Omental fat pad (tissue), 3 donors: ENCODE measurements at regions not wholly inside any gene's neighbourhood (a gene's known extent, or its start where the extent isn't known, plus 50 kb on each side); places are given as distances from the start of the nearest gene placed in this dataset.

Source experiments
- ATAC-seq: fragments of 150-250 bp; one replicate; pipeline ENCODE4 v1.9.1; 2016; ENCODE audit warnings: mild to moderate bottlenecking, moderate library complexity; ENCODE audit not compliant: low FRiP score
- DNase-seq: peaks from one replicate; pipeline ENCODE4 v3.0.0-alpha.2; 2019; ENCODE audit warnings: low spot score
- CTCF ChIP-seq, 3 donors: fragments of 450-650 bp; IDR thresholded peaks; one replicate each; pipeline ENCODE4 v1.5.1; 2016 to 2017; ENCODE audit warnings: antibody characterized with exemption in 3 of 3, mild to moderate bottlenecking in 3 of 3, moderate library complexity in 2 of 3

GRCh38 chr10:78162853-78163252, 129.2 kb downstream of the RPS24 start:
- no peak for TF ChIP-seq CTCF (IDR thresholded peaks at IDR 0.05)
- ATAC-seq (no peak), DNase-seq (no peak)

GRCh38 chr10:78164702-78165101, 131.0 kb downstream of the RPS24 start:
- no peak for TF ChIP-seq CTCF (IDR thresholded peaks at IDR 0.05)
- ATAC-seq (no peak), DNase-seq (no peak)

- no peak for ATAC-seq
- TF ChIP-seq CTCF (IDR thresholded peaks at IDR 0.05), result no peak
- no peak for DNase-seq
These were observed 131.5 kb downstream of the RPS24 start for GRCh38 chr10:78165172-78165571.

- TF ChIP-seq CTCF (IDR thresholded peaks at IDR 0.05), result no peak
- ATAC-seq, result no peak
These were observed 132.0 kb downstream of the RPS24 start for GRCh38 chr10:78165617-78166016.

GRCh38 chr10:78166261-78166660, 132.6 kb downstream of the RPS24 start:
- no peak for ATAC-seq
- TF ChIP-seq CTCF (IDR thresholded peaks at IDR 0.05), result no peak
- no peak for DNase-seq

More at GRCh38 chr10:78165617-78166016, 132.0 kb downstream of the RPS24 start:
- DNase-seq, result no peak

GRCh38 chr10:78169214-78169613, 135.6 kb downstream of the RPS24 start:
- TF ChIP-seq CTCF (IDR thresholded peaks at IDR 0.05), result no peak
- DNase-seq (no peak), ATAC-seq (no peak)

- no peak for ATAC-seq
- no peak for TF ChIP-seq CTCF (IDR thresholded peaks at IDR 0.05)
- no peak for DNase-seq
These were observed 136.4 kb downstream of the RPS24 start for GRCh38 chr10:78170026-78170475.
